BLaER1 (cell line): ENCODE measurements at regions not wholly inside any gene's neighbourhood (a gene's known extent, or its start where the extent isn't known, plus 50 kb on each side); places are given as distances from the start of the nearest gene placed in this dataset.

Experiments used
- H3K27ac ChIP-seq: shearing (Covaris generic); formaldehyde crosslinking; 2 replicates; pipeline ENCODE4 v1.8.1; 2022
- H3K27me3 ChIP-seq: shearing (Covaris generic); formaldehyde crosslinking; 2 replicates; pipeline ENCODE4 v1.8.1; 2022
- H3K36me3 ChIP-seq: shearing (Covaris generic); formaldehyde crosslinking; 2 replicates; pipeline ENCODE4 v1.8.1; 2022
- H3K4me1 ChIP-seq: shearing (Covaris generic); formaldehyde crosslinking; 2 replicates; pipeline ENCODE4 v1.8.1; 2022
- H3K4me2 ChIP-seq: shearing (Covaris generic); formaldehyde crosslinking; 2 replicates; pipeline ENCODE4 v1.8.1; 2022
- H3K4me3 ChIP-seq: shearing (Covaris generic); formaldehyde crosslinking; 2 replicates; pipeline ENCODE4 v1.8.1; 2022
- H3K9ac ChIP-seq: shearing (Covaris generic); formaldehyde crosslinking; 2 replicates; pipeline ENCODE4 v1.8.1; 2022
- H3K9me3 ChIP-seq: shearing (Covaris generic); formaldehyde crosslinking; 2 replicates; pipeline ENCODE4 v1.8.1; 2022
- H4K20me1 ChIP-seq: shearing (Covaris generic); formaldehyde crosslinking; 2 replicates; pipeline ENCODE4 v1.8.1; 2022
- Cebpa-rat ChIP-seq: shearing (Covaris generic); IDR thresholded peaks from 2 replicates; pipeline ENCODE4 v1.8.1; 2022

- H3K4me2 ChIP-seq, result no peak overlapping the region
- no peaks in the 10 kb centered on the region for H3K9me3 ChIP-seq
- H3K9ac ChIP-seq, result no peak overlapping the region
- TF ChIP-seq Cebpa-rat, result no peak
- H3K4me3 ChIP-seq, result no peak overlapping the region
- no peaks in the 10 kb centered on the region for H3K36me3 ChIP-seq
- H3K27me3 ChIP-seq, result no peaks in the 10 kb centered on the region
- H3K4me1 ChIP-seq, result no peaks in the 10 kb centered on the region
- no peaks in the 10 kb centered on the region for H4K20me1 ChIP-seq
- no peak overlapping the region for H3K27ac ChIP-seq
These were observed 321.5 kb upstream of the CCL2 start for GRCh38 chr17:33933576-33933975.

GRCh38 chr17:33934696-33935095 lies 320.4 kb upstream of the CCL2 start:
- no peak overlapping the region for H3K4me3 ChIP-seq
- TF ChIP-seq Cebpa-rat, result no peak
- H3K9ac ChIP-seq, result no peak overlapping the region
- H3K27me3 ChIP-seq, result no peaks in the 10 kb centered on the region
- H4K20me1 ChIP-seq, result no peaks in the 10 kb centered on the region
- no peak overlapping the region for H3K27ac ChIP-seq
- no peaks in the 10 kb centered on the region for H3K9me3 ChIP-seq
- H3K4me1 ChIP-seq, result no peaks in the 10 kb centered on the region
- H3K36me3 ChIP-seq, result no peaks in the 10 kb centered on the region
- H3K4me2 ChIP-seq, result no peak overlapping the region

- H3K27me3 ChIP-seq, result no peaks in the 10 kb centered on the region
- no peak for TF ChIP-seq Cebpa-rat
- H3K4me3 ChIP-seq, result no peak overlapping the region
- no peaks in the 10 kb centered on the region for H3K4me1 ChIP-seq
- H3K27ac ChIP-seq, result no peak overlapping the region
- no peaks in the 10 kb centered on the region for H4K20me1 ChIP-seq
- no peak overlapping the region for H3K4me2 ChIP-seq
- no peaks in the 10 kb centered on the region for H3K9me3 ChIP-seq
- H3K9ac ChIP-seq, result no peak overlapping the region
- H3K36me3 ChIP-seq, result no peaks in the 10 kb centered on the region
These were observed 319.3 kb upstream of the CCL2 start for GRCh38 chr17:33935822-33936221.

GRCh38 chr17:33936764-33937163 lies 318.3 kb upstream of the CCL2 start:
- no peaks in the 10 kb centered on the region for H3K27me3 ChIP-seq
- H3K4me1 ChIP-seq, result no peaks in the 10 kb centered on the region
- no peak overlapping the region for H3K4me2 ChIP-seq
- no peaks in the 10 kb centered on the region for H3K36me3 ChIP-seq
- H3K4me3 ChIP-seq, result no peak overlapping the region
- TF ChIP-seq Cebpa-rat, result no peak
- no peaks in the 10 kb centered on the region for H3K9me3 ChIP-seq
- H4K20me1 ChIP-seq, result no peaks in the 10 kb centered on the region
- no peak overlapping the region for H3K27ac ChIP-seq
- H3K9ac ChIP-seq, result no peak overlapping the region

GRCh38 chr17:33939959-33940358 lies 315.1 kb upstream of the CCL2 start:
- H3K36me3 ChIP-seq, result no peaks in the 10 kb centered on the region
- no peak for TF ChIP-seq Cebpa-rat
- H4K20me1 ChIP-seq, result no peaks in the 10 kb centered on the region
- H3K27ac ChIP-seq, result no peak overlapping the region
- H3K4me2 ChIP-seq, result no peak overlapping the region
- no peak overlapping the region for H3K9ac ChIP-seq
- no peaks in the 10 kb centered on the region for H3K9me3 ChIP-seq
- H3K4me1 ChIP-seq, result no peaks in the 10 kb centered on the region
- no peak overlapping the region for H3K4me3 ChIP-seq
- H3K27me3 ChIP-seq, result no peaks in the 10 kb centered on the region

- TF ChIP-seq Cebpa-rat, result no peak
- Histone ChIP-seq H3K4me2 (no peak overlapping the region), H3K4me1 (no peaks in the 10 kb centered on the region), H3K27ac (no peak overlapping the region), H3K36me3 (no peaks in the 10 kb centered on the region), H4K20me1 (no peaks in the 10 kb centered on the region), H3K27me3 (no peaks in the 10 kb centered on the region), H3K9ac (no peak overlapping the region), H3K9me3 (no peaks in the 10 kb centered on the region), H3K4me3 (no peak overlapping the region)
These were observed 314.2 kb upstream of the CCL2 start for GRCh38 chr17:33940769-33941370.

- Histone ChIP-seq H3K4me2 (no peak overlapping the region), H3K27me3 (no peaks in the 10 kb centered on the region), H3K9ac (no peak overlapping the region), H3K9me3 (no peaks in the 10 kb centered on the region), H4K20me1 (no peaks in the 10 kb centered on the region), H3K27ac (no peak overlapping the region), H3K36me3 (no peaks in the 10 kb centered on the region), H3K4me3 (no peak overlapping the region), H3K4me1 (no peaks in the 10 kb centered on the region)
- no peak for TF ChIP-seq Cebpa-rat
These were observed 313.3 kb upstream of the CCL2 start for GRCh38 chr17:33941744-33942143.

- H3K4me2 ChIP-seq, result no peak overlapping the region
- TF ChIP-seq Cebpa-rat, result no peak
These were observed 312.7 kb upstream of the CCL2 start for GRCh38 chr17:33942414-33942813.

GRCh38 chr17:33944412-33944811 lies 310.7 kb upstream of the CCL2 start:
- Histone ChIP-seq H3K9ac (no peak overlapping the region), H4K20me1 (no peaks in the 10 kb centered on the region), H3K4me1 (no peaks in the 10 kb centered on the region), H3K27ac (no peak overlapping the region), H3K27me3 (no peaks in the 10 kb centered on the region), H3K4me2 (no peak overlapping the region), H3K9me3 (no peaks in the 10 kb centered on the region), H3K36me3 (no peaks in the 10 kb centered on the region), H3K4me3 (no peak overlapping the region)
- no peak for TF ChIP-seq Cebpa-rat

More at GRCh38 chr17:33942414-33942813, 312.7 kb upstream of the CCL2 start:
- no peak overlapping the region for H3K4me3 ChIP-seq
- no peaks in the 10 kb centered on the region for H3K4me1 ChIP-seq
- H3K9ac ChIP-seq, result no peak overlapping the region
- H3K27me3 ChIP-seq, result no peaks in the 10 kb centered on the region
- H3K9me3 ChIP-seq, result no peaks in the 10 kb centered on the region
- no peaks in the 10 kb centered on the region for H4K20me1 ChIP-seq
- no peak overlapping the region for H3K27ac ChIP-seq
- H3K36me3 ChIP-seq, result no peaks in the 10 kb centered on the region

GRCh38 chr17:33944826-33945225 lies 310.3 kb upstream of the CCL2 start:
- no peaks in the 10 kb centered on the region for H3K27me3 ChIP-seq
- no peak overlapping the region for H3K4me3 ChIP-seq
- no peaks in the 10 kb centered on the region for H3K36me3 ChIP-seq
- no peaks in the 10 kb centered on the region for H3K9me3 ChIP-seq
- no peak overlapping the region for H3K9ac ChIP-seq
- TF ChIP-seq Cebpa-rat, result no peak
- no peaks in the 10 kb centered on the region for H3K4me1 ChIP-seq
- H3K4me2 ChIP-seq, result no peak overlapping the region
- no peaks in the 10 kb centered on the region for H4K20me1 ChIP-seq
- H3K27ac ChIP-seq, result no peak overlapping the region
